Fibroblast of lung (primary cell): ENCODE measurements at regions not wholly inside any gene's neighbourhood (a gene's known extent, or its start where the extent isn't known, plus 50 kb on each side); places are given as distances from the start of the nearest gene placed in this dataset.

ENCODE experiments used
- EZH2 ChIP-seq: IDR thresholded peaks from 2 replicates; pipeline ENCODE4 v1.5.1; 2012; ENCODE audit warnings: low read length, control low read depth, mild to moderate bottlenecking; ENCODE audit errors: missing control alignments
- TF ChIP-seq, protein P1 (sequence below), 2 donors: IDR thresholded peaks in 1 of 2; conservative IDR thresholded peaks in 1 of 2; 1 replicate in 1 of 2; 2 replicates in 1 of 2; pipeline ENCODE4 v1.5.1; 2011 to 2012; ENCODE audit warnings: low read length in 2 of 2, control low read depth in 1 of 2, inconsistent platforms in 1 of 2, low read depth in 1 of 2, mild to moderate bottlenecking in 1 of 2

DNA sequence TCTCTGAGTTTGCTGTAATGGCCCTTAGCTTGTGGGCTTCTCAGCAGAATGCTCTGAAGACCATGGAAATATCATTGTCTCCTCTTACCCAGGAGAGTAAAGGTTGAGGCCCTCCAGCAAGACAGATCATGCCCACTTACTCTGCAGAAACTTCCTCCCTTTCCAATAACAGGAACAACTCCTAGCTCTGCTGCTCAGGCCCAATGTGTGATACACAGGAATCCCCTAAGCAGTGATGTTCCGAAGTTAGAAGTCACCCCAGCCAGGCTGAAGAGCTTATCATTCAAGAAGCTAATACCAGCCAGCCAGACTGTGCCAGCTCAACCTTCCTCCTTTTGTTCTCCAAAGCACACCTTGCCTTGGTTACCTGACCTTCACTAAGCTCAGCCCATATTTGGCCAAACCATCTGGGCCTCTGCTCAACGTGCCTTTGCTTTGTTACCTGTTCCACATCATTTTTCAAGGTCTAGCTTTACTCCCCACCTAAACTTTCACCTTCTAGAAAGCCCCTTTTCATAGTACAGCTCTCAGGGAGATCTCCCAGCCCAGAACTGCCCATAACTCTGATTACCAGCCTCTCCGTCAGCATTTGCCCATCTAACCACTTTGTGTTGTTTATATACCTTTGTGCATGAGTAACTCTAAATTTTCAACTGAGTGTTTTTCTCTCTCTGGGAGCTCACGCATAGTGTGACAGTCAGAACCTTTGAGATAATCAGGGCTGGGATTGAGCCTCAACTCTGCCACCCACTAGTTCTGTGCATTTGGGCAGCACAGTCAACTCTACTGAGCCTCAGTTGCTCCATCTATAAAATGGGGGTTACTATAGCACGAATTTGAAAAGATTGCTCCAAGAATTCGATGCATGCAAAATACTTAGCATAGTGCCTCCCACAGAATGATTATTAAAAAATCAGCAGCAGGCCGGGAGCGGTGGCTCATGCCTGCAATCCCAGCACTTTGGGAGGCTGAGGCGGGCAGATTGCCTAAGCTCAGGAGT, 107.6 kb upstream of the CPEB4 start:
- TF ChIP-seq, protein P1, sequence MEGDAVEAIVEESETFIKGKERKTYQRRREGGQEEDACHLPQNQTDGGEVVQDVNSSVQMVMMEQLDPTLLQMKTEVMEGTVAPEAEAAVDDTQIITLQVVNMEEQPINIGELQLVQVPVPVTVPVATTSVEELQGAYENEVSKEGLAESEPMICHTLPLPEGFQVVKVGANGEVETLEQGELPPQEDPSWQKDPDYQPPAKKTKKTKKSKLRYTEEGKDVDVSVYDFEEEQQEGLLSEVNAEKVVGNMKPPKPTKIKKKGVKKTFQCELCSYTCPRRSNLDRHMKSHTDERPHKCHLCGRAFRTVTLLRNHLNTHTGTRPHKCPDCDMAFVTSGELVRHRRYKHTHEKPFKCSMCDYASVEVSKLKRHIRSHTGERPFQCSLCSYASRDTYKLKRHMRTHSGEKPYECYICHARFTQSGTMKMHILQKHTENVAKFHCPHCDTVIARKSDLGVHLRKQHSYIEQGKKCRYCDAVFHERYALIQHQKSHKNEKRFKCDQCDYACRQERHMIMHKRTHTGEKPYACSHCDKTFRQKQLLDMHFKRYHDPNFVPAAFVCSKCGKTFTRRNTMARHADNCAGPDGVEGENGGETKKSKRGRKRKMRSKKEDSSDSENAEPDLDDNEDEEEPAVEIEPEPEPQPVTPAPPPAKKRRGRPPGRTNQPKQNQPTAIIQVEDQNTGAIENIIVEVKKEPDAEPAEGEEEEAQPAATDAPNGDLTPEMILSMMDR (conservative IDR thresholded peaks at IDR 0.05 in 1 of 2, IDR thresholded peaks at IDR 0.05 in 1 of 2; ENCODE audit: low read depth in 1 of 2, low read length in 2 of 2): no peak
- no peak for TF ChIP-seq EZH2
